Mesenchymal stem cell (in vitro differentiated cells and primary cell): ENCODE measurements at regions not wholly inside any gene's neighbourhood (a gene's known extent, or its start where the extent isn't known, plus 50 kb on each side); places are given as distances from the start of the nearest gene placed in this dataset.

Experiments
- DNase-seq: peaks from one replicate; pipeline ENCODE4 v3.0.0-alpha.2; 2013
- H2AFZ ChIP-seq: one replicate; pipeline ENCODE4 v1.6.1; 2013; ENCODE audit warnings: low read depth, mild to moderate bottlenecking, control low read depth, inconsistent platforms, low read length, moderate library complexity
- H2AK5ac ChIP-seq: 2 replicates; pipeline ENCODE4 v1.6.1; 2013; ENCODE audit warnings: low read length, moderate library complexity, mild to moderate bottlenecking, inconsistent platforms; ENCODE audit not compliant: severe bottlenecking
- H2BK120ac ChIP-seq: one replicate; pipeline ENCODE4 v1.6.1; 2013; ENCODE audit warnings: low read depth, mild to moderate bottlenecking, inconsistent platforms, low read length, moderate library complexity
- H2BK12ac ChIP-seq, 2 experiments: one replicate each; pipeline ENCODE4 v1.6.1; 2013; ENCODE audit warnings: inconsistent platforms in 2 of 2, low read length in 2 of 2, mild to moderate bottlenecking in 2 of 2, moderate library complexity in 2 of 2, control low read depth in 1 of 2
- H2BK15ac ChIP-seq: one replicate; pipeline ENCODE4 v1.6.1; 2013; ENCODE audit warnings: mild to moderate bottlenecking, low read depth, inconsistent platforms; ENCODE audit not compliant: poor library complexity, severe bottlenecking
- H2BK5ac ChIP-seq: 2 replicates; pipeline ENCODE4 v1.6.1; 2013; ENCODE audit warnings: low read depth, mild to moderate bottlenecking, low read length, control low read depth, inconsistent platforms; ENCODE audit not compliant: poor library complexity, severe bottlenecking
- H3K14ac ChIP-seq, 2 experiments: one replicate each; pipeline ENCODE4 v1.6.1; 2013; ENCODE audit warnings: inconsistent platforms in 2 of 2, low read length in 2 of 2, control low read depth in 1 of 2, mild to moderate bottlenecking in 1 of 2, moderate library complexity in 1 of 2
- H3K18ac ChIP-seq, 2 experiments: one replicate each; pipeline ENCODE4 v1.6.1; 2013; ENCODE audit warnings: inconsistent platforms in 2 of 2, low read length in 2 of 2, control low read depth in 1 of 2, low read depth in 1 of 2, mild to moderate bottlenecking in 1 of 2
- H3K23ac ChIP-seq, 2 experiments: one replicate each; pipeline ENCODE4 v1.6.1; 2013; ENCODE audit warnings: inconsistent platforms in 2 of 2, low read length in 2 of 2, mild to moderate bottlenecking in 2 of 2, moderate library complexity in 2 of 2, control low read depth in 1 of 2
- H3K27ac ChIP-seq: 2 replicates; pipeline ENCODE4 v1.5.1; 2013; ENCODE audit warnings: mild to moderate bottlenecking, moderate library complexity, low read length, control low read depth, inconsistent platforms; ENCODE audit not compliant: poor library complexity, severe bottlenecking
- H3K27me3 ChIP-seq, 2 experiments: 2 replicates each; pipeline versions ENCODE4 v1.6.1 to v1.7.0; 2013; ENCODE audit warnings: low read length in 2 of 2, mild to moderate bottlenecking in 2 of 2, moderate library complexity in 2 of 2, control low read depth in 1 of 2, inconsistent platforms in 1 of 2; ENCODE audit not compliant: control insufficient read depth in 1 of 2, insufficient read depth in 1 of 2
- H3K36me3 ChIP-seq, 2 experiments: 2 replicates each; pipeline versions ENCODE4 v1.6.1 to v1.7.0; 2013; ENCODE audit warnings: low read length in 2 of 2, control low read depth in 1 of 2, inconsistent platforms in 1 of 2, low read depth in 1 of 2, mild to moderate bottlenecking in 1 of 2; ENCODE audit not compliant: insufficient read depth in 2 of 2, control insufficient read depth in 1 of 2
- H3K4ac ChIP-seq, 2 experiments: one replicate each; pipeline ENCODE4 v1.6.1; 2013; ENCODE audit warnings: inconsistent platforms in 2 of 2, low read length in 2 of 2, mild to moderate bottlenecking in 2 of 2, moderate library complexity in 2 of 2, control low read depth in 1 of 2, low read depth in 1 of 2
- H3K4me1 ChIP-seq: 2 replicates; pipeline ENCODE4 v1.6.1; 2013; ENCODE audit warnings: low read depth, low read length, control low read depth; ENCODE audit not compliant: control insufficient read depth, insufficient read depth
- H3K4me2 ChIP-seq: 2 replicates; pipeline ENCODE4 v1.6.1; 2013; ENCODE audit warnings: low read length, mild to moderate bottlenecking, inconsistent platforms; ENCODE audit not compliant: poor library complexity, severe bottlenecking
- H3K4me3 ChIP-seq, 2 experiments: 2 replicates each; pipeline versions ENCODE4 v1.5.1 to v1.7.0; 2013; ENCODE audit warnings: low read length in 2 of 2, mild to moderate bottlenecking in 2 of 2, control low read depth in 1 of 2, low read depth in 1 of 2; ENCODE audit not compliant: insufficient read depth in 1 of 2
- H3K79me1 ChIP-seq: replicated peaks from 2 replicates; pipeline ENCODE4 v1.6.1; 2013; ENCODE audit warnings: mild to moderate bottlenecking, control low read depth, low read length, inconsistent platforms; ENCODE audit not compliant: poor library complexity, severe bottlenecking
- H3K9ac ChIP-seq: 2 replicates; pipeline ENCODE4 v1.7.0; 2013; ENCODE audit warnings: mild to moderate bottlenecking, low read length, moderate library complexity
- H3K9me3 ChIP-seq: 2 replicates; pipeline ENCODE4 v1.7.0; 2013; ENCODE audit warnings: mild to moderate bottlenecking, low read length; ENCODE audit not compliant: control insufficient read depth
- H4K8ac ChIP-seq: one replicate; pipeline ENCODE4 v1.6.1; 2013; ENCODE audit warnings: inconsistent platforms, mild to moderate bottlenecking, low read length, moderate library complexity
- H4K91ac ChIP-seq: one replicate; pipeline ENCODE4 v1.6.1; 2013; ENCODE audit warnings: mild to moderate bottlenecking, low read length, inconsistent platforms

DNA sequence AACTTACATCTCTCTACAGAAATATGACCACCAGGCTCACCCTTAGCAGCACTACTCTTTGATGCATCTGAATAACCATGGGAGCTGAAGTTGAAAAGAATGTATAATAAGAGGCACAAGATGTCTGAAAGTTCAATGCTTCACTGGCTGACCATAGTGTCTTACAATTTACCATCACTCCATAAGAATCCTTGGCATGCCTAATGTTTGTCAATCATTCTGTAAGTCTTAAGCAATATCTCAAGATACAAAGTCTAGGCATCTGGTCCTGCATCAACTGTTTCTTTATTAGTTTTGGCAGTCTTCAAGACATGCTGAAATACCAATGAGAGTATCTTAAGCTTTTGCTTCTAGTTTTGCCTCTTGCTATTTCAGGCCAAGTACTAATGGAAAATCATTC lies 755.5 kb downstream of the STIM2 start:
- Histone ChIP-seq H3K4ac (no peak overlapping the region), H2BK5ac (no peak overlapping the region), H3K4me2 (no peak overlapping the region), H3K79me1 (no peaks in the 10 kb centered on the region), H3K4me1 (no peaks in the 10 kb centered on the region), H3K14ac (no peak overlapping the region), H4K91ac (no peak overlapping the region), H2BK12ac (no peak overlapping the region), H3K9me3 (no peaks in the 10 kb centered on the region), H2AK5ac (no peak overlapping the region), H2AFZ (no peak overlapping the region), H3K23ac (no peak overlapping the region), H3K36me3 (no peaks in the 10 kb centered on the region), H3K4me3 (no peak overlapping the region), H4K8ac (no peak overlapping the region), H3K9ac (no peak overlapping the region), H2BK120ac (no peak overlapping the region), H3K27ac (peak overlapping the region; percentile 81), H2BK15ac (no peak overlapping the region), H3K18ac (no peak overlapping the region), H3K27me3 (no peaks in the 10 kb centered on the region)
- no peak for DNase-seq

DNA sequence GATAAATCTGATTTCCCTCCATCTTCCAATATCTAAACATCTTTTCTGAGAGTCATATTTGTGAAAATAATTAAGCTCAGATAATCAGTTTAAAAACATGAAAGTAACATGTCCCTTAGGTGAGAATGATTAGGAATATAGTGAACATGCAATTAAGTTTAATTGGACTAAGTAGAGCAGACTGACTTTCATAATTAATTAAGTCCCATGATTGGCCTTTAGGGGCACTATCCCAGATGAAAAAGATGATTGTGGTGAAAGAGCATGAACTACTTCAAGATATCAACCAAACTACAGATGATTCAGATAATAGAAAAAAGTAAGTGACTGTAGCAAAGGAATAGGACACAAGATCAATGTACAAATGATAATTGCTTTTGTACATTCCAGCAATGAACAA lies 758.8 kb downstream of the STIM2 start:
- DNase-seq = no peak
- Histone ChIP-seq H3K4me3 (no peak overlapping the region), H3K79me1 (no peaks in the 10 kb centered on the region), H3K9ac (no peak overlapping the region), H4K91ac (no peak overlapping the region), H3K23ac (no peak overlapping the region), H2BK5ac (no peak overlapping the region), H2AK5ac (no peak overlapping the region), H2AFZ (no peak overlapping the region), H3K9me3 (no peaks in the 10 kb centered on the region), H3K14ac (no peak overlapping the region), H3K4ac (no peak overlapping the region), H3K27ac (no peak overlapping the region), H3K27me3 (no peaks in the 10 kb centered on the region), H3K4me2 (no peak overlapping the region), H4K8ac (no peak overlapping the region), H2BK12ac (no peak overlapping the region), H2BK120ac (no peak overlapping the region), H2BK15ac (no peak overlapping the region), H3K36me3 (no peaks in the 10 kb centered on the region), H3K4me1 (no peaks in the 10 kb centered on the region), H3K18ac (no peak overlapping the region)

DNA sequence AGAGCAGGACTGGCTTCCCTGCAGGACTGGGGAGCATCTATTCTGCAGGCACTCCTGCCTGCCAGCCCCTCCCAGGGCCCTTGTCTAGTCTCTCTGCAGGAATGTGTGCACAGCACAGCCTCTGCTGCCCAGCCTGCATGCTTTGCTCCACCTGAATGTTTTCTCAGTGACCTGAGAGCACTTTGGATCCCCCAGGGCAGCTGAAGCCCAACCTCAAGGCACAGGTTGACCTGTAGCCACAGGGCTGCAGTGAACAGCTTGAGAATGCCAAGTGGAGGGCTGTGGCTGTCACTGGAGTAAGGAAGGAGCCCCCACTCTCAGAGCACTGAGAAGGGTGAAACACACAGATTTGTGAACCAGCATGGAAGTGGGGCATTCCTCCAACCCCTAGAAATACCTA lies 760.2 kb downstream of the STIM2 start:
- Histone ChIP-seq H4K91ac (no peak overlapping the region), H3K14ac (no peak overlapping the region), H2BK5ac (no peak overlapping the region), H3K23ac (no peak overlapping the region), H3K4me1 (no peaks in the 10 kb centered on the region), H2BK12ac (no peak overlapping the region), H3K9ac (no peak overlapping the region), H3K36me3 (no peaks in the 10 kb centered on the region), H3K79me1 (no peaks in the 10 kb centered on the region), H2BK120ac (no peak overlapping the region), H3K27me3 (no peaks in the 10 kb centered on the region), H2BK15ac (no peak overlapping the region), H4K8ac (no peak overlapping the region), H3K4ac (no peak overlapping the region), H3K18ac (no peak overlapping the region), H2AFZ (peak overlapping the region; percentile 47), H3K27ac (no peak overlapping the region), H3K9me3 (no peaks in the 10 kb centered on the region), H2AK5ac (no peak overlapping the region), H3K4me2 (no peak overlapping the region), H3K4me3 (no peak overlapping the region)
- no peak for DNase-seq

DNA sequence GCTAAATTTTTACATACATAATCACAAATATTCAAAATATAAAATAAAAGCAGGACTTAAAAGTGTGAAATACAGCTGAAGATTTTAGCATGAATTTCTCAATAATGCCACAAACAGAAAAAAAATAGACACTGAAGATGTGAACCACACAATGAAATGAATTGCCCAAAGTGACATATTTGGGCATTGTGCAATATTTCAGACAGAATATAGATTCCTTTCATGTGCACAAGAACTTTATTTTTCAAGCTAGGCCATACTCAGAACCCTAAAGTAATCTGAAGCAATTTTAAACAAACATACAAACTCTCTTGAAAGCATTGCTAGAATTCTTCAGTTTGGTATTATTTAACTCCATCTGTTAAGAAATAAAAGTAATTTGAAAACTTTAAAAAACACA lies 764.1 kb downstream of the STIM2 start:
- DNase-seq = no peak
- H3K27me3 ChIP-seq = no peaks in the 10 kb centered on the region

More for the DNA sequence above, 764.1 kb downstream of the STIM2 start:
- Histone ChIP-seq H2BK120ac (no peak overlapping the region), H2BK5ac (no peak overlapping the region), H4K91ac (no peak overlapping the region), H3K4me2 (no peak overlapping the region), H4K8ac (no peak overlapping the region), H3K4me3 (no peak overlapping the region), H2BK12ac (no peak overlapping the region), H2AFZ (no peak overlapping the region), H3K23ac (no peak overlapping the region), H3K27ac (no peak overlapping the region), H3K36me3 (no peaks in the 10 kb centered on the region), H3K14ac (no peak overlapping the region), H3K9me3 (no peaks in the 10 kb centered on the region), H2AK5ac (no peak overlapping the region), H3K4ac (no peak overlapping the region), H2BK15ac (no peak overlapping the region), H3K9ac (no peak overlapping the region), H3K18ac (no peak overlapping the region), H3K79me1 (no peaks in the 10 kb centered on the region), H3K4me1 (no peaks in the 10 kb centered on the region)
